Keratinocyte (primary cell): ENCODE measurements at regions not wholly inside any gene's neighbourhood (a gene's known extent, or its start where the extent isn't known, plus 50 kb on each side); places are given as distances from the start of the nearest gene placed in this dataset.

Source experiments
- DNase-seq: peaks from one replicate; pipeline ENCODE4 v3.0.0-alpha.2; 2011; ENCODE audit warnings: low read depth, missing footprints, low spot score
- FAIRE-seq: peaks from 2 replicates; lab custom pipeline; 2011; peaks lifted over from hg19 to GRCh38; lab: Jason Lieb, UNC
- H2AFZ ChIP-seq: 2 replicates; pipeline ENCODE4 v1.6.0; 2012; ENCODE audit warnings: low read length, control low read depth, inconsistent platforms; ENCODE audit not compliant: control insufficient read depth
- H3K27ac ChIP-seq: 2 replicates; pipeline ENCODE4 v1.5.1; 2011; ENCODE audit warnings: low read length; ENCODE audit not compliant: control insufficient read depth, insufficient read depth
- H3K27me3 ChIP-seq: 3 replicates; pipeline ENCODE4 v1.6.0; 2011; ENCODE audit warnings: low read length; ENCODE audit not compliant: control insufficient read depth, insufficient read depth; ENCODE audit errors: extremely low read depth
- H3K36me3 ChIP-seq, 2 experiments: 2 replicates in 1 of 2; 3 replicates in 1 of 2; pipeline ENCODE4 v1.5.1; 2011; ENCODE audit warnings: low read length in 2 of 2, mild to moderate bottlenecking in 1 of 2; ENCODE audit not compliant: control insufficient read depth in 2 of 2, insufficient read depth in 2 of 2; ENCODE audit errors: extremely low read depth in 1 of 2
- H3K4me1 ChIP-seq: 3 replicates; pipeline ENCODE4 v1.5.1; 2011; ENCODE audit warnings: low read length; ENCODE audit not compliant: control insufficient read depth, insufficient read depth; ENCODE audit errors: extremely low read depth
- H3K4me2 ChIP-seq: 3 replicates; pipeline ENCODE4 v1.6.0; 2011; ENCODE audit warnings: low read depth, low read length; ENCODE audit not compliant: control insufficient read depth, insufficient read depth; ENCODE audit errors: extremely low read depth
- H3K4me3 ChIP-seq, 3 experiments: fragments of 200-600 bp in 1 of 3; sonication (generic) in 1 of 3; 2 replicates in 2 of 3; 3 replicates in 1 of 3; pipeline ENCODE4 v1.5.1; 2011 to 2016; ENCODE audit warnings: low read length in 3 of 3, mild to moderate bottlenecking in 3 of 3, control low read depth in 2 of 3, inconsistent platforms in 1 of 3, low read depth in 1 of 3, mixed read lengths in 1 of 3, mixed run types in 1 of 3, moderate library complexity in 1 of 3; ENCODE audit not compliant: control insufficient read depth in 2 of 3, insufficient read depth in 2 of 3; ENCODE audit errors: extremely low read depth in 1 of 3
- H3K79me2 ChIP-seq: 2 replicates; pipeline ENCODE4 v1.6.0; 2012; ENCODE audit warnings: low read length; ENCODE audit not compliant: control insufficient read depth, insufficient read depth
- H3K9ac ChIP-seq: 3 replicates; pipeline ENCODE4 v1.6.0; 2011; ENCODE audit warnings: low read length; ENCODE audit not compliant: control insufficient read depth, insufficient read depth; ENCODE audit errors: extremely low read depth
- H3K9me1 ChIP-seq: 3 replicates; pipeline ENCODE4 v1.6.0; 2011; ENCODE audit warnings: low read length; ENCODE audit not compliant: control insufficient read depth, insufficient read depth; ENCODE audit errors: extremely low read depth
- H3K9me3 ChIP-seq: 2 replicates; pipeline ENCODE4 v1.5.1; 2012; ENCODE audit warnings: low read depth, low read length; ENCODE audit not compliant: control insufficient read depth
- H4K20me1 ChIP-seq: 3 replicates; pipeline ENCODE4 v1.6.0; 2011; ENCODE audit warnings: low read length; ENCODE audit not compliant: control insufficient read depth, insufficient read depth; ENCODE audit errors: extremely low read depth
- EZH2 ChIP-seq: IDR thresholded peaks from one replicate; pipeline ENCODE4 v1.6.1; 2012; ENCODE audit warnings: inconsistent platforms, mild to moderate bottlenecking, low read length, moderate library complexity
- dilution Hi-C: fragments of 300-500 bp; cut with MboI; formaldehyde crosslinking; loops from one replicate; pipeline ENCODE4 v1.7.0; 2020; ENCODE audit warnings: low sequenced_read_pairs; ENCODE audit not compliant: extremely low pct_ligation_motif_present
- TF ChIP-seq, protein P1 (sequence below), 3 experiments: IDR thresholded peaks in 1 of 3; conservative IDR thresholded peaks in 1 of 3; optimal IDR thresholded peaks in 1 of 3; 2 replicates in 2 of 3; 3 replicates in 1 of 3; pipeline versions ENCODE3 to v1.5.1; 2011; ENCODE audit warnings: low read length in 3 of 3, mild to moderate bottlenecking in 3 of 3, moderate library complexity in 2 of 3, control low read depth in 1 of 3, inconsistent platforms in 1 of 3; ENCODE audit not compliant: insufficient read depth in 2 of 3; ENCODE audit errors: extremely low read depth in 1 of 3

- Histone ChIP-seq H3K9me3 (no peaks in the 10 kb centered on the region), H3K36me3 (no peaks in the 10 kb centered on the region), H2AFZ (no peak overlapping the region), H3K9me1 (no peaks in the 10 kb centered on the region), H4K20me1 (no peaks in the 10 kb centered on the region), H3K4me3 (no peak overlapping the region), H3K79me2 (no peaks in the 10 kb centered on the region), H3K4me1 (no peaks in the 10 kb centered on the region), H3K27me3 (peaks cover 6% of the 10 kb centered on the region), H3K4me2 (no peak overlapping the region), H3K27ac (no peak overlapping the region), H3K9ac (no peak overlapping the region)
- no peak for FAIRE-seq
- TF ChIP-seq, protein P1, sequence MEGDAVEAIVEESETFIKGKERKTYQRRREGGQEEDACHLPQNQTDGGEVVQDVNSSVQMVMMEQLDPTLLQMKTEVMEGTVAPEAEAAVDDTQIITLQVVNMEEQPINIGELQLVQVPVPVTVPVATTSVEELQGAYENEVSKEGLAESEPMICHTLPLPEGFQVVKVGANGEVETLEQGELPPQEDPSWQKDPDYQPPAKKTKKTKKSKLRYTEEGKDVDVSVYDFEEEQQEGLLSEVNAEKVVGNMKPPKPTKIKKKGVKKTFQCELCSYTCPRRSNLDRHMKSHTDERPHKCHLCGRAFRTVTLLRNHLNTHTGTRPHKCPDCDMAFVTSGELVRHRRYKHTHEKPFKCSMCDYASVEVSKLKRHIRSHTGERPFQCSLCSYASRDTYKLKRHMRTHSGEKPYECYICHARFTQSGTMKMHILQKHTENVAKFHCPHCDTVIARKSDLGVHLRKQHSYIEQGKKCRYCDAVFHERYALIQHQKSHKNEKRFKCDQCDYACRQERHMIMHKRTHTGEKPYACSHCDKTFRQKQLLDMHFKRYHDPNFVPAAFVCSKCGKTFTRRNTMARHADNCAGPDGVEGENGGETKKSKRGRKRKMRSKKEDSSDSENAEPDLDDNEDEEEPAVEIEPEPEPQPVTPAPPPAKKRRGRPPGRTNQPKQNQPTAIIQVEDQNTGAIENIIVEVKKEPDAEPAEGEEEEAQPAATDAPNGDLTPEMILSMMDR (optimal IDR thresholded peaks at IDR 0.05 in 1 of 3, IDR thresholded peaks at IDR 0.05 in 1 of 3, conservative IDR thresholded peaks at IDR 0.05 in 1 of 3; ENCODE audit: extremely low read depth in 1 of 3, insufficient read depth in 2 of 3, low read length in 3 of 3) = no peak
- no peak for TF ChIP-seq EZH2
- dilution Hi-C loops = no loop called here
- DNase-seq = no peak
Observed at GRCh38 chr7:26531926-26532325, 240.3 kb downstream of the SNX10 start.

DNA sequence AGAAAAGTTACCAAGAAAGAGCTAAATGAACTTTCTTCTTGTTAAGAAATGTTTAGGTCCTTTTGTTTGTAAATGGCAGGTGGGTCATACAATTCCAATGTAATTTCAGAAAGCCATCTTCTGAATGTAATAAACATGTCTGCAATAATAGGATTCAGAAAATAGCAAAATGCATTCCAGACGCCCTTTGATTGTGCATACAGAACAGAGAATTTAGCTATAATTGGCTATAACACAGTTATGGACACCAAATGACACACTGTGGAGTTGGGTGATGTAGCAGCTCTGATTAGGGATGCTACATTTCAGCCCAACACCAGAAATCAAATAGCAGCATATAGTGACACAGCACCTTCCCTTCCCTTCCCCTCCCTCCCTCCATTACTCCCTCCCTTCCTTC lies 240.8 kb downstream of the SNX10 start:
- no peaks in the 10 kb centered on the region for H3K36me3 ChIP-seq
- no peak overlapping the region for H3K4me2 ChIP-seq
- H2AFZ ChIP-seq = no peak overlapping the region
- dilution Hi-C loops = no loop called here
- H3K27ac ChIP-seq = no peak overlapping the region
- H3K4me3 ChIP-seq = no peak overlapping the region
- TF ChIP-seq EZH2 = no peak
- H4K20me1 ChIP-seq = no peaks in the 10 kb centered on the region
- no peaks in the 10 kb centered on the region for H3K9me3 ChIP-seq
- FAIRE-seq (no peak), DNase-seq (no peak)
- no peaks in the 10 kb centered on the region for H3K9me1 ChIP-seq
- H3K9ac ChIP-seq = no peak overlapping the region
- H3K27me3 ChIP-seq = peaks cover 8% of the 10 kb centered on the region
- no peaks in the 10 kb centered on the region for H3K4me1 ChIP-seq
- H3K79me2 ChIP-seq = no peaks in the 10 kb centered on the region

GRCh38 chr7:26533217-26533616 lies 241.6 kb downstream of the SNX10 start:
- H4K20me1 ChIP-seq = no peaks in the 10 kb centered on the region
- H3K9me1 ChIP-seq = no peaks in the 10 kb centered on the region
- TF ChIP-seq EZH2 = no peak
- TF ChIP-seq, protein P1 (optimal IDR thresholded peaks at IDR 0.05 in 1 of 3, IDR thresholded peaks at IDR 0.05 in 1 of 3, conservative IDR thresholded peaks at IDR 0.05 in 1 of 3; ENCODE audit: extremely low read depth in 1 of 3, insufficient read depth in 2 of 3, low read length in 3 of 3) = no peak
- H3K9ac ChIP-seq = no peak overlapping the region
- H3K4me3 ChIP-seq = no peak overlapping the region
- DNase-seq = no peak
- H3K9me3 ChIP-seq = no peaks in the 10 kb centered on the region
- H3K27ac ChIP-seq = no peak overlapping the region
- no peaks in the 10 kb centered on the region for H3K4me1 ChIP-seq
- dilution Hi-C loops = no loop called here
- no peak overlapping the region for H2AFZ ChIP-seq
- FAIRE-seq = peak; percentile 9
- H3K79me2 ChIP-seq = no peaks in the 10 kb centered on the region
- H3K36me3 ChIP-seq = no peaks in the 10 kb centered on the region
- peaks cover 15% of the 10 kb centered on the region for H3K27me3 ChIP-seq
- no peak overlapping the region for H3K4me2 ChIP-seq
